ENCODE measurements at regions not wholly inside any gene's neighbourhood (a gene's known extent, or its start where the extent isn't known, plus 50 kb on each side); places are given as distances from the start of the nearest gene placed in this dataset.
"Not testable (repeated sequence)": the region's sequence is repeated elsewhere in the genome, so short reads cannot be mapped to it uniquely, and the experiment has no call there.

GRCh38 chr6:6760002-6760401 is 171.5 kb downstream of the LY86 start:
- no peak overlapping the region for H3K27ac ChIP-seq

GRCh38 chr6:6762566-6762965 is 174.0 kb downstream of the LY86 start:
- not testable (repeated sequence) for H3K9me3 ChIP-seq, H3K36me3 ChIP-seq, H3K27ac ChIP-seq, H3K4me1 ChIP-seq, H3K4me3 ChIP-seq, H3K27me3 ChIP-seq, DNase-seq

More at GRCh38 chr6:6760002-6760401, 171.5 kb downstream of the LY86 start:
- Histone ChIP-seq H3K27me3 (no peaks in the 10 kb centered on the region), H3K9me3 (no peaks in the 10 kb centered on the region), H3K4me1 (peaks cover 0 to 7% (median 3%) of the 10 kb centered on the region in 4 donors), H3K36me3 (no peaks in the 10 kb centered on the region), H3K4me3 (no peak overlapping the region)
- no peak for DNase-seq
- TF ChIP-seq CTCF (IDR thresholded peaks at IDR 0.05) (no peak), POLR2A (IDR thresholded peaks at IDR 0.05) (no peak)

- TF ChIP-seq POLR2A (IDR thresholded peaks at IDR 0.05), result no peak
- TF ChIP-seq CTCF (IDR thresholded peaks at IDR 0.05), result no peak
- DNase-seq, result no peak
Measured at GRCh38 chr6:6764764-6765434, 176.4 kb downstream of the LY86 start.

GRCh38 chr6:6766230-6766905 is 177.8 kb downstream of the LY86 start:
- no peak for TF ChIP-seq CTCF (IDR thresholded peaks at IDR 0.05)
- H3K9me3 ChIP-seq, result no peaks in the 10 kb centered on the region
- DNase-seq, result no peak
- H3K36me3 ChIP-seq, result no peaks in the 10 kb centered on the region
- H3K4me1 ChIP-seq, result no peaks in the 10 kb centered on the region
- H3K27me3 ChIP-seq, result no peaks in the 10 kb centered on the region
- no peak overlapping the region for H3K27ac ChIP-seq
- H3K4me3 ChIP-seq, result no peak overlapping the region

More at GRCh38 chr6:6764764-6765434, 176.4 kb downstream of the LY86 start:
- no peaks in the 10 kb centered on the region for H3K36me3 ChIP-seq
- H3K9me3 ChIP-seq, result no peaks in the 10 kb centered on the region
- no peak overlapping the region for H3K27ac ChIP-seq
- no peaks in the 10 kb centered on the region for H3K27me3 ChIP-seq
- H3K4me3 ChIP-seq, result no peak overlapping the region
- no peaks in the 10 kb centered on the region for H3K4me1 ChIP-seq

- H3K4me3 ChIP-seq, result no peak overlapping the region
- TF ChIP-seq POLR2A (IDR thresholded peaks at IDR 0.05) (no peak), CTCF (IDR thresholded peaks at IDR 0.05) (no peak)
- no peaks in the 10 kb centered on the region for H3K9me3 ChIP-seq
- no peak for DNase-seq
- H3K4me1 ChIP-seq, result no peaks in the 10 kb centered on the region
- no peaks in the 10 kb centered on the region for H3K36me3 ChIP-seq
- no peak overlapping the region for H3K27ac ChIP-seq
- no peaks in the 10 kb centered on the region for H3K27me3 ChIP-seq
Measured at GRCh38 chr6:6769466-6769865, 180.9 kb downstream of the LY86 start.

- H3K4me1 ChIP-seq, result no peaks in the 10 kb centered on the region
- H3K9me3 ChIP-seq, result no peaks in the 10 kb centered on the region
- H3K27me3 ChIP-seq, result no peaks in the 10 kb centered on the region
- no peak overlapping the region for H3K4me3 ChIP-seq
- no peaks in the 10 kb centered on the region for H3K36me3 ChIP-seq
- no peak for DNase-seq
- H3K27ac ChIP-seq, result no peak overlapping the region
- no peak for TF ChIP-seq POLR2A (IDR thresholded peaks at IDR 0.05)
- no peak for TF ChIP-seq CTCF (IDR thresholded peaks at IDR 0.05)
Measured at GRCh38 chr6:6771224-6771945, 182.9 kb downstream of the LY86 start.
